CD1c-positive myeloid dendritic cell (primary cell): ENCODE measurements at regions not wholly inside any gene's neighbourhood (a gene's known extent, or its start where the extent isn't known, plus 50 kb on each side); places are given as distances from the start of the nearest gene placed in this dataset.

Source experiments
- DNase-seq: peaks from one replicate; pipeline ENCODE4 v3.0.0-alpha.2; 2016; ENCODE audit errors: extremely low spot score

DNA sequence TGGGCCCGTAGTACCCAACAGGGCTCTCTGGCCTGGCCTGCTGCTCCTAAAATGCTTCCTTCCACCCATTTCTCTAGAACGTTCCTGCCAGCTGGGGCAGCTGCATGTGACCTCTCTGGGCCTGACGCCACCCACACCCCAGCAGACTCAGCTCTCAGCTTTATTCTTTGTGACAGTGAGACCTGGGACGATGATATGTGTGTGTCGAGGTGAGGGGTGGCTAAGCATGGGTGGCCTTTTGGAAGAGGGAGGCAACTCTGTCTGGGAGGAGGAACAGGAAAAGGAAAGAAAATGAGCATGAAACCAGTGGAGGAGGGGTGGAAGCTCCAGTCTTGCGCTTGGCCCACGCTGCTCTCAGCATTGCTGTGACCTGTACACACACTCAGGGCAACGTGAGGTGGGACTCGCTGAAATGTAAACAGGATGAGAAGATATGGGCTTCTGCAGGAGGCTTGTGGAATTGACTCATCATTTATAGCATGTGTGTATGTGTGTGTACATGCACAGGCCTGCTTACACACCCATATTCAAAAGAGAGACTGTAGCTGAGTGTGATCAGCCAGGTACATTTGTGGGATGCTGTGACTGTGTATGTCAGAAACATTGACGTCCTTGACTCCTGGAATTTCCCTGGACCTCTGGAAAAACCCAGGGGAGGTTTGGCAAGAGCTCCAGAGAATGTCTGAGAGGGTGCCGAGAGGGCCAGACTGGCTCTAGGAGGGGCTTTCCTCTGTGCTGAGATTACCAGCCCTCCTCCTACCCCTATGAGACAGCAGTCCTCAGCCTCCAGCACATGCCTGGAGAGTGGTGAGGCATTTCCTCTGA lies 137.9 kb downstream of the PJA1 start:
- DNase-seq, result peak; percentile 4

DNA sequence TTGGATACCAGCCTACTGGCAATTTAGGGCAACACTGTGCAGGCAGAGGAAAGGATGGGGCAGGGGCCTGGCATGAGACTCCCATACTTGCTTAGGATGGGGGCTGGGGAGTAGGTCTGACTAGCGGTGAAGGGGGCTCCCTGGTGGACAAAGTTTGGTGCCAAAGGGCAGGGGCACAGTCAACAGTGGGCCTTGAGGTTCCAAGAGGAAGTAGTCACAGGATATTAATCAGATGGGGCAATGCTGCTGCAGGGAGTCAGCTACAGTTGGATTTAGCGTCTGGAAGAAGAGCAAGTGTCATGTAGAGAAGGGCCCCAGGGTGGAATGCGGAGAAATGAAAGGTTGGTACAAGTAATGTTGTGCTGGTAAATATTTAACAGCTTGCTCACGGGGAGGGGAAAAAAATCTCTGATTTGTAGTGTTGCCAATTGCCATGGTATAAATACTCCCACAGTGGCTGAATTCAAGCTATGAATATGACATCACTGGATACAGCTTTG lies 139.4 kb downstream of the PJA1 start:
- peak; percentile 1 for DNase-seq

DNA sequence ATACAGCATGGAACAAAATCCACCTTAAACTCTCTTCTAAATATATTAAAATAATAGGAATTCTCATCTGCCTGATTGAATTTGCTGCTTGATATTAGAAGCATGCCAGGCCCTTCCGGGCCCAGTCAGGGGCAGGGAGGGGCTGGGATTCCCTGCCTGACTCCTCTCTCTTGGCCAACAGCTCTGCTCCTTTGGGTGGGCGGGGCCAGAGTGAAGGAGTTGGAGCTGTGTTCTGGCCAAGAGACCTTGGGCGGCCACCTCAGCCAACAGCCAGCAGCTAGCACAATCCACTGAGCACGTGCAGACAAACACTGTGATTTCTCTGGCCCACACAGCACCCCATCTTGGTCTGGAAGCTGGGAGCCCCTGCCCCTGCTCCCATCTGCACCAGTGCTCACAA lies 140.3 kb downstream of the PJA1 start:
- DNase-seq, result no peak

DNA sequence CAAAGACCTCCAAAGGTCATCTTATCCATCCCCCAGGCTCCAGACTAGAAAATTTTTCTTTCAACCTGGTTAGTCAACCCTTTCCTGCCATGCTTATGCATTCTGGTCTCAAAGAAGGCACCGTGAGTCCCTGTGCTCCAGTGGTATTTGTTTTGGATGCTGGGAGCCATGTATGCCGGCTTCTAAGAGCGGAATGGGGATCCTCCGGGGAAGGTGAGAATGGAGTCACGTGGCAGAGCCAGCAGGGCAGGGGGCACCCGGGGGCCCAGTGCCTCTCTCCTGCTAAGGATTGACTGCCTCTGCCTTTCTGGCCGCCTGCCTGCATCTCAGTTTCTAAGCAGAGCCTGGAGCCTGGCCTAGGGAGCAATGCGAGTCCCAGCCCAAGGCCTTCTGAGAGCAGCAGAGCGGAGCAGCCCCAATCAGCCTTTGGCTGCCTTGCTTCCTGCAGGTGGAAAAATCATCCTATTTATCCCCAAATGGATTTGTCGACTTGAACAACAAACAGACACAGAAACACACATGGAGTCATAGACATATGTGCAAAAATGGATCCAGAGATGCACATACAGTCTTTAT lies 141.0 kb downstream of the PJA1 start:
- DNase-seq, result no peak

DNA sequence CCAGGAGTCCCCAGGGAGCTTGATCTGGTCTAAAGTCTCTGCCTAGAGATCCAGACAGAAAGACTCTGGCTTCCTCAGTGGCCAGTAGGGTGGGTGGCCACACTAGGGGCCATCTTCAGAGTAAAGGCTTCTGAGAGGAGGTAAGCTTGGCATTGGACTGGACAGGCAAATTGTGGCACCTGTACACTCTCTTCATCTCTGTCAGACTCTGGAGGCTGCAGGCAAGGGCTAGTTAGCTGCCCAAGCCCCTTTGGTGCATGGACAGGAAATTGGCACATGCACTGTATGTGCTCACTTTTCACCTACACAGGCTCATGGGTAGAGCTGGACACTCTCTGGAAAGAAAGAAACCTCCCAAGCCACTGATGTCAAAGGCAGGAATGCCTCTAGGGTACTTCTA lies 142.8 kb downstream of the PJA1 start:
- no peak for DNase-seq

DNA sequence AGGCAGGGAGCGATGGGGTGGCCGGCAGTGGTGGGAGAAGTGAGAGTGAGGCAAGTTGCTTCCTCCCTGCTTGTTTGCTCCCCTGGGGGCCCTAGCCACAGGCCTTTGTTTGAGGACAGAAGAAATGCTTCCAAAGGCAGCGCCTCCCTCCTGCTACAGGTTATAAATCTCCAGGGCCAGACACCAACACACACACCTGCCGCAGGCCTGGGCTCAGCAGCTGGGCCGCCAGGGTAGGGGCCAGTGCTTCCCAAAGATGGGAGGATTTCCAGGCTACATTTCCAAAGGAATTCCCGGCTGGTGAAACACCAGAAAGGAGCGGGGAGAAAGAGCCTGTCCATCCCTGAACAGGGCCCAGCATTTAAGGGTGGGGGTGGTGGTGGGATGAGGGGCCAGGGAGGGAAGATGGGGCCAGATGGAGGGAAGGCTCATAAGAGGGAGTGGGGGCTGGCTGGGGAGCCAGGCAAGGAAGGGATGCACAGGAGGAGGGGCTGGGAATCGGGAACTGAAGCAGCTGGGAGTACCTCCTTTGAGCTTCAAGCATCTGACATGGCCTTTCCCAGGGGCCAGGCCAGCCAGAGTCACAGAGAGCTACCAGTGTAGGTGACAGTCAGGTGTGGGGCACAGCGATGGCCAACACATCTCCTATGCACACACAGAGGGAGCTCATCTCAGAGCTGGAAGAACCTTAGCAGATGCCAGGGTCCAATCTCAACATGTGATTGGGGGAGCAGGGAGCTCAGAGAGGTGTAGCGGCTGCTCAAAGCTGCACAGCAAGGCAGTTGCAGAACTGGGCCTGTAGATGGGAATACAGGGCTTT lies 143.9 kb downstream of the PJA1 start:
- DNase-seq, result no peak

DNA sequence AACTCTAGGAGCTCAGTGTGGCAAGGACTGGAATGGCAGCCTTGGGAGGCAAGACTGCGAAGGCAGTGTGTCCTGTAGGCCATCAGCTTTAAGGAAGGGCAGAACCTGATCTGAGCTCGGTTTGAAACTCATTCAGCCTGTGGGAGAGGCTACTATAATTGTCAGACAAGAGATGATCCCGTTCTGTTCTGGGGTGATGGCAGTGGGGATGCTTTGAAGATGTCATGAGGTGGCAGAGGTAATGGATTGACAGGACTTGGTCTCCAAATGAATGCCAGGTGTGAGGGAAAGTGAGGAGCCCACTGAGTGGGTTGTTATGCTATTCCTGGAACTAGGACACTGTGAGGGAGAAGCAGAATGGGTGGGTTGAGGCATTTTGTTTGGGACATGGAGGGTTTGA lies 144.9 kb downstream of the PJA1 start:
- DNase-seq, result no peak

DNA sequence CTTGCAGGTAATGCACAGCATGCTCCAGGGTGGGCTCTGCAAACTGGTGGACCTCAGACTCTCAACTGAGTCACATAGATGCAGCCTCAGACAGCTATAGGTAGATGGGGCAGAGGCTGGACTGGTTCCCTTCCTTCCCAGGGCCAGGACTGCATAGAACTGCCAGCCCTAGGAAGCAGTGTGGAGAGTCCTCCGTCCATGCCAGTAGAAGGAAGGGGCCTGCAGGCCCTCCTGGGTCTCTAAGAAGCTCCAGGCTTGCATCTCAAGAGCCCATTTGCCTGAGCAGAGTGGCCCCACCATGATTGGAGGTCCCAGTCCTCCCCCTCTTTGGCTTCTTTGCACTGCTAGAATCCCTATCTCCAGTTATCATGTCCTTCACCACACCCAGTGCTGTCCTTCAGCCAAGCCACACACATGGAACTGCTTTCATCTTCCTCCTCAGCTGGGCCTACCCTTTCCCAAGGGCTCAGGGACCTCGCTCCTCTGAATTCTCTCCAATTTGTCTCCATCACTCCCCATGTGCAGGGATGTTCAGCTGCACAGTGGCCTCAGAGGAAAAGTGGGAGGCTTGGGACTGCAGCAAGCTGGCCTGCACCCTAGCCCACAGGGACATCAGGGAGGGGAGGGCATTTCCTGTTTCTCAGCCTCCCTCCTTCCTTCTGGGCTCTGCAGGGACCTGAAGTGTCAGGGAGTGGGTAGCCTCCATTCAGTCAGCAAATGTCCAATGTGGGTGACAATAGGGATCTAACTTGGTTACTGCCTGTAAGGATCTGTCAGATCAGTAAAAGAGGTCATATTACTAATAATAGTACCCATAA lies 146.0 kb downstream of the PJA1 start:
- DNase-seq, result no peak

DNA sequence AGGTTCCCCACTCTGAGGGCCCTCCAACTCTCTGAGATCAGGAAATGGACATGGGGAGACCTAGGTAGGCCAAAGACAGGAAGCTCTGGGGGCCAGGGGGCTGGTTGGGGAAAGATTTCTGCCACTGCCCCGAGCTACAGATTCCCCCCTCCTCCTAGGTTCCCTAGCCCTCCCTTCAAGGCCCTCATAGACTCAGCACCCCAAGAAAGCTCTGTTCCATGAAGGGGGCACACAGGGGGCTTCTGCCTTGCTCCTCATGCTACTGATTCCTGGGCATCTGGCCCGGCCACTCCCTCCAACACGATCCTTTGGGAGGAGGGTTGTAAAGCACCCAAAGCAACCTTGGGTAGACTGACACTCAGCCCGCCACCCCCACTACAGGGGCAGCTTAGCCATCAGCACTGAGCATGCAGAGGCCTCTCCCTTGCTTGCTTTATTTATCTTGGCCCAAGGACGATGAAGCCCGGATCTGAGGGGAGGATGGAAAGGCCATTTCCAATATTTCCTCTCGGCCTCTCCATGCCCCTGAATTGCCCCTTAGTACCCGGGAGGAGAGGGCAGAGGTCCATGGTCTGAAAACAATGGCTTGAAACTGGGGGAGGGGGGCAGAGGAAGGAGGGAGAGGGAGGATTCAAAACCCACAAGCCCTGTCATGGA lies 146.7 kb downstream of the PJA1 start:
- DNase-seq, result no peak

DNA sequence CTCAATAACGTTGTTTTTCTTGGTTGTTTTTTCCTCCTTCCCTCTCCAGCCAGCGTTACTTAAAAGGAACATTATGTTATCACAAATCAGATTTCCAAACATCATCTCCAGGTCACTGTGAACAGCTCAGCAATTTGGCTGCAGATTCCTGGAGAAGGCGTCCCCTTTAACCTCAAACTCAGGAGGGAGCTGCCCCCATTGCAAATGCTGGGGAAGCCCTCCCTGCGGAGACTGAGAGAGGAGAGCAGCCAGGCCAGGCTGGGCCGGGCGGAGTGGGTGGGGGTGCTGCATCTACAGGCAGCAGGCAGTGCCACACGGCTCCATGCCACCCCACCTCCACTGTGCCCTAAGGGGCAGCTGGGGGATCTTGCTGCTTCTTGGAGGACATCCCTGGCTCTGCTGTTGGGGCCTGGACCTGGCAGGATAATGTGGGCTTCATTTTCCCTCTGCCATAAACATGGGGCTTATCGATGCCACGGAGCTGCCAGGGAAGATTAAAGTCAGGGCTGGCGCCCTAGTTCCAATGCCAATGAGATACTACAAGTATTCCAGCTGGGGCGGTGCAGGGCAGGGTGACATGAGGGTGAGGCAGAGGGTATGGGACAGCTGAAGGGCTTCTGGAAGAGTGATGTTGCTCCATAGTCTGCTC lies 148.8 kb downstream of the PJA1 start:
- no peak for DNase-seq

DNA sequence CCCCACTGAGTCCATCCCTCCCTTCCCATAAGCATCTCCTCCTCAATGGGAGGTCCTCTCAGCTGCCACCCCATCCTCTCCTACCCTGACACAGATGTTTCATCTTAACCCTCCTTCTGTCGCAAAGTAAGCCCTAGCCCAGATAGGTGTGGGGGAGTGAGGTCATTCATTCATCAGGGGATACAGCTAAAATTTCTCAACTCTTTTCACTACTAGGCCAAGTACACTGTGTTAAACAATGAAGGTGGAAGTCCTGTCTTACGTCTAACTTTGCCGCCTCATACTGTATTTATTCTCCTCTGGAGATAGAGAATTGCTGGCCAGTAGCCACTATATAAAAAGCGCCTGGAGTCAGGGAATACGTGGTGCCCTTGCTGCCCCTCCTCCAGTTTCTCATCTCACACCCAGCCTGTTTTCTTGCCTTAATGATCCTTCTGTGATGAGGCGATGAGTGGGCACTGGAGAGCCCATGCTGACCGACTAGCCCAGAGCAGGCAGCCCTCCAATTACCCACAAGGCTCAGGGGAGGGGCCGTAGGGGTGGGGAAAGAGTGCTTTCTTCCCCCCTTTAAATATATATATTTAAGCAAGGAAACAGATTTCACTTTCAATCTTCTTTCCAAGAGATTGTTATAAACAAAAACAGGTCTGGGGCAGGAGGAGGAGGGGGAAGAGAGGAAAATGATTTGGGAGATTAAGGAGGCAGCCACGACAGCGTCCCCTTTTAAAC lies 149.5 kb downstream of the PJA1 start:
- no peak for DNase-seq

DNA sequence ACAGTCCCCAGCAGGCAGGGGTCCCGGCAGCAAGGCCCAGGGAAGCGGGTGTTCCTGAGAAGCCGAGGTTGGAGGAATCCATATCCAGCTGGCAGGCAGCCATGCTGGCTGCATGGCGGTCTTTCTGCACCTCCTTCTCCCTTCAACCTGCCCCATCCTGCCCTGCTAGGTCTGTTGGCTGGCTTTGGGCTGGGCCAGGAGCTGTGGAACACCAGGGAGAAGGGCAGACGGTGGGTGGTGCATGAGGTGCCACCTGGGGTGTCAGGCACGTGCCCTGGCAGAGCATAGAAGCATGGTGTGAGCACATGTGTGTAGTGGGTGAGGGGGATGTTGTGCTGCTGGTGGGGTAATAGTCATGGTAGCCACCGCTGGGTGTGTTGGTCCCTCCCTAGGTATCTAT lies 150.1 kb downstream of the PJA1 start:
- no peak for DNase-seq

DNA sequence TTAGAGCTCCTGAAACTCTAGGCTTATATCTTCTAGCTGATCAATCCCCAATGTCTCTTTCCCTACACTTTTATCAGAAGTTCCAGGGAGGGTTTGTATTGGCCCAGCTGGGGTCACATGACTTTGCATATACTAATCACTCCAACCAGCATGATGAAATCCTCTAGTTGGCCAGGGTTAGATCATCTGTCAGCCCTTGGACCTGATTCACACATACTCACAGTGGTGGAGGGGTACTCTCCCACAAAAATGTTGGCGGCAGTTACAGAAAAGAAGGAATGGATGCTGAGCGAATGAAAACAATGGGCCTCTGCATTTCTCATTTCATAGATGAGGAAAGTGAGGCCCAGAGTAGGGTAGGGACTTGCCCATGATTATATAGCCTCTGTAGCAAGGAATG lies 151.1 kb downstream of the PJA1 start:
- no peak for DNase-seq

DNA sequence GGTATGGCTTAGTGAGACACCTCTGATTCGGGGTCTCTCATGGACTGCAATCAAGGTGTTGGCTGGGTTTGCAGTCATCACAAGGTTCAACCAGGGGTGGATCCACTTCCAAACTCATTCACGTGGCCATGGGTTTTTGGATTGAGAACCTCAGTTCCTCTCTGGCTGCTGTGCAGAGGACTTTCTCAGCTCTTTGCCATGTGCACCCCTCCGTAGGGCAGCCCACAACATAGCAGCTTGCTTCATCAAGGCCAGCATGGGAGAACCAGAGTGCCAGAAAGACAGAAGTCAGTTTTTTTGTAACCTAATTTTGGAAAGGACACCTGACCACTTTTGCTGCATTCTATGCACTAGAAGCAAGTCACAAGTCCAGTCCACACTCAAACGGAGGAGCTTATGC lies 154.9 kb downstream of the PJA1 start:
- no peak for DNase-seq

DNA sequence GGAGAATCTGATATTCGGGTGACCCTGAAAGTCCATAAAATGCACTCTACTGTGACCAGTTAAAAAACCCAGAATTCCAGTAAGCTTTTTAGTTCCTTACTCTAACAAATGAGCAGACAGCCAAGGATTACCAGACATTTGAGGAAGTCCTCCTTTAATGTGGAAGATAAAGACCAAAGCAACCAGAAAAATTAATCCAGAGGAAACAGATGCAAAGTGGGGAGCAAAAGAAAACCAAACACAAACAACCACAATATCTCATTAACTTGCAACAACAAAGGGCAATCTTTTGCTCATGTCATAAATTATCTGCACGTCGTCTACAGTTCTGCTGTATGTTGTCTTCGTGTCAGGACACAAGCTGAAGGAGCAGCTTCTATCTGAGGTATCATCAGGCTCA lies 164.4 kb downstream of the PJA1 start:
- DNase-seq, result peak; percentile 1

DNA sequence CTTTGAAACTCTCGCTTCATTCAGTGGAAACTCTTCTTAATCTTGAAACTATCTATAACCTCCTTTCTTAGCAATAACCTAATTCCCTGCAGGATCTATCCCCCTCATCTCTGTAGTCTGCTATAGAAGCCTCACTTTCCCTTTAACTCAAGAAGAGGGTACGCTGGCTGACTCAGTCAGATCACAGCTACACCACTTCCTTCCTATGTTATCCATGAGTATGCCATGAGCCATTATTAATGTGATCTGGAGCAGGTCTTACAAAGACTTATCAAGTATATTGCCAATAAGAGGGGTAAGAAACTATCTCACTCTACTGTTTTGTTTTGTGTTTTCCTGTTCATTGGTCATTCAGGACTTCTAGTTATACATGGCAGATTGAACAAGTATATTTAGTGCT lies 165.3 kb downstream of the PJA1 start:
- no peak for DNase-seq

DNA sequence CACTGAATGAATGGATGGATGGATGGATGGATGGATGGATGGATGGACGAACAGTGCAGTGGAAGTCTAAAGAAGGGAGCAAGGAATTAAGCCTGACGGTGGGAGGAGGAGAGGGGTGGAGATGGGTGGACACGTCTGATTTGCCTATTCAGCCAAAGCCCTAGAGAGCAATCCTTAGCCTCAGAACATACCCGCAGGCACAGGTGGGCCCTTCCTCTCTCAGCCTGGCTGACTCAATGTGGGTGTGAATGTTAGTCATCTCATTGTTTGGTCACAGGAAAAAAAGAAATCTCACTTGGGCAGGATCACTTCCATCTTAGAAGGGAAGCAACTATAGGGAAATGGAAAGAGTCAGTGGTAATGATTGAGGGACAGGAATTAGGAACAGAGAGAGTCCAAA lies 165.9 kb downstream of the PJA1 start:
- DNase-seq, result peak; percentile 61

DNA sequence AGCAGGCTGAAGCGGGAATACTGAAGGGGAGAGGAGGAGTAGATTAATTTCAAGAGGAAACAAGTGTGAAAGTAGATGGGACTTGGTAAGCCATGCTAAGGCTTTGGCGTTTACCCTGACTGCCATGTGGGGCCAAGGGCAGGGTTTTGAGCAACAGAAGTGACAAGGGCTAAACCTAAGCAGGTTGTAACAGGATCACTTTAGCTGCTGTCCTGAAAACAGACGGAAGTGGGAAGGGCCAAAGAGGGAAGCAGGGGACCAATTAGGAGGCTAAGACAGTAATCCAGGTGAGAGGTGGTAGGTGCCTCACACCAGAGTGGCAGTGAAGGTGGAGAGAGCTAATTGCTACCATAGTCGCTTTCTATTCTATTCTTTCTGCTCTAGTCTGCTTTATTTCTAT lies 166.5 kb downstream of the PJA1 start:
- no peak for DNase-seq

DNA sequence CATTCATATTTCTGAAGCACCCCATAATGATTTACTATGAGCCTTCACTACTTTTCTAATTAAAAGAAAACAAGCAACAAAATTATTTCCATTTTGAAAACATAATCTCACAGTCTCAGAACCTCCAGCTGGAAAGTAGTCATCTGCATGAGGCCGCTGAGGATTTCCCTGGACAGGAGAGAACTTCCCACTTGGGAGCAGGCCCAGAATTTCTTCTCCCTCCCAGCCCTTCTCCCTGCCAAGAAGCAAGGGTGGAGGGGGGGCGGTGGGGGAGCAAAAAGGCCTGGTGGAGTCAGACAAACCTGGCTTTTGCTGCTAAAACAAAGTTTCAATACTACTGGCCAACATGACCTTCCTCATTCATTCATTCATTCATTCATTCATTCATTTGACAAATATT lies 167.3 kb downstream of the PJA1 start:
- DNase-seq, result no peak

DNA sequence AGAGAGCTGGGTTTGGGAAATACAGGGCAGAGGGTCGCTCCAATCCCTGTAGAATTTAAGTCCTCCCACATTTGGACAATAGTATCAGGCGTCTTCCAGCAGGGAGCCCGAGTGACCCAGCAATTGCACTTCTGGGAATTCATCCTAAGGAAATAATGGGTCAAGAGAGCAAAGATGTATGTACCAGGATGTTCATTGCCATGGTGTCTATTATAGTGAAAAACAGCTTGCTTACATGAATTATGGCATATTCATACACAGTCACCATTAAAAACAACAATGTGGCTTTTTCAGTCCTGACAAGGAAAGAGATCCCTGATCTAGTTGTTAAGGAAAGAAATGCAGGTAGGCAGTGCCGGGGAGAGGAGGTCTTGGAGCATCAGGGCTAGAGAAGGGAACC lies 167.7 kb downstream of the PJA1 start:
- no peak for DNase-seq
